Loucy (cell line): ENCODE measurements at regions not wholly inside any gene's neighbourhood (a gene's known extent, or its start where the extent isn't known, plus 50 kb on each side); places are given as distances from the start of the nearest gene placed in this dataset.
A peak's percentile ranks its signal among the peaks of the same experiment; 100 is the strongest.

Source experiments
- H2AFZ ChIP-seq: fragments of 200-600 bp; sonication (generic); 2 replicates; pipeline ENCODE4 v1.6.0; 2016; ENCODE audit warnings: antibody characterized with exemption, mild to moderate bottlenecking, low read length, moderate library complexity
- H3F3A ChIP-seq: fragments of 200-600 bp; 2 replicates; pipeline ENCODE4 v1.6.0; 2016; ENCODE audit warnings: antibody characterized with exemption, low read depth, mild to moderate bottlenecking
- H3K27me3 ChIP-seq: fragments of 200-600 bp; sonication (generic); 2 replicates; pipeline ENCODE4 v1.6.1; 2014; ENCODE audit warnings: low read length, mild to moderate bottlenecking; ENCODE audit not compliant: insufficient read depth, poor library complexity, severe bottlenecking
- H3K36me3 ChIP-seq: fragments of 200-600 bp; sonication (generic); 2 replicates; pipeline ENCODE4 v1.6.1; 2016; ENCODE audit warnings: low read length; ENCODE audit not compliant: insufficient read depth
- H3K4me1 ChIP-seq: fragments of 200-600 bp; sonication (generic); 2 replicates; pipeline ENCODE4 v1.5.1; 2014; ENCODE audit warnings: low read length, mild to moderate bottlenecking; ENCODE audit not compliant: insufficient read depth, poor library complexity, severe bottlenecking
- H3K4me2 ChIP-seq: fragments of 200-600 bp; sonication (generic); 2 replicates; pipeline ENCODE4 v1.6.0; 2014; ENCODE audit warnings: antibody characterized with exemption, low read length, low read depth, mild to moderate bottlenecking; ENCODE audit not compliant: poor library complexity, severe bottlenecking
- H3K4me3 ChIP-seq: fragments of 200-600 bp; sonication (generic); 2 replicates; pipeline ENCODE4 v1.5.1; 2014; ENCODE audit warnings: low read length, mild to moderate bottlenecking, mixed read lengths; ENCODE audit not compliant: poor library complexity, severe bottlenecking
- H3K79me2 ChIP-seq: fragments of 200-600 bp; sonication (generic); 2 replicates; pipeline ENCODE4 v1.6.1; 2014; ENCODE audit warnings: low read length; ENCODE audit not compliant: insufficient read depth
- H3K9ac ChIP-seq: fragments of 200-600 bp; sonication (generic); 2 replicates; pipeline ENCODE4 v1.6.0; 2014; ENCODE audit warnings: mild to moderate bottlenecking, low read depth, low read length, moderate library complexity; ENCODE audit not compliant: poor library complexity, severe bottlenecking
- H3K9me2 ChIP-seq: fragments of 200-600 bp; sonication (generic); replicated peaks from 2 replicates; pipeline ENCODE4 v1.6.1; 2016; ENCODE audit warnings: low read depth, low read length, mixed read lengths
- H3K9me3 ChIP-seq: fragments of 200-600 bp; sonication (generic); 2 replicates; pipeline ENCODE4 v1.6.1; 2014; ENCODE audit warnings: mild to moderate bottlenecking, antibody characterized with exemption, low read length, low read depth; ENCODE audit not compliant: insufficient read depth
- H4K20me1 ChIP-seq: fragments of 200-600 bp; sonication (generic); 2 replicates; pipeline ENCODE4 v1.6.0; 2014; ENCODE audit warnings: antibody characterized with exemption, low read length, mild to moderate bottlenecking; ENCODE audit not compliant: insufficient read depth, poor library complexity, severe bottlenecking
- EZH2phosphoT487 ChIP-seq: fragments of 200-600 bp; IDR thresholded peaks from 2 replicates; pipeline ENCODE4 v1.6.1; 2018; ENCODE audit warnings: antibody characterized with exemption, mild to moderate bottlenecking, moderate library complexity, borderline replicate concordance
- TF ChIP-seq, protein P1 (sequence below): fragments of 200-600 bp; sonication (generic); conservative IDR thresholded peaks from 2 replicates; pipeline ENCODE4 v1.5.1; 2014; ENCODE audit warnings: mild to moderate bottlenecking, antibody characterized with exemption, low read length

- Histone ChIP-seq H3K36me3 (no peaks in the 10 kb centered on the region), H3K79me2 (no peaks in the 10 kb centered on the region), H3K9me2 (no peaks in the 10 kb centered on the region), H3K27me3 (no peaks in the 10 kb centered on the region), H3K4me3 (peak overlapping the region; percentile 47), H3K9ac (no peak overlapping the region), H3F3A (no peaks in the 10 kb centered on the region), H3K4me1 (no peaks in the 10 kb centered on the region), H2AFZ (peak overlapping the region; percentile 65), H4K20me1 (no peaks in the 10 kb centered on the region), H3K9me3 (no peaks in the 10 kb centered on the region), H3K4me2 (peak overlapping the region; percentile 48)
- TF ChIP-seq, protein P1, sequence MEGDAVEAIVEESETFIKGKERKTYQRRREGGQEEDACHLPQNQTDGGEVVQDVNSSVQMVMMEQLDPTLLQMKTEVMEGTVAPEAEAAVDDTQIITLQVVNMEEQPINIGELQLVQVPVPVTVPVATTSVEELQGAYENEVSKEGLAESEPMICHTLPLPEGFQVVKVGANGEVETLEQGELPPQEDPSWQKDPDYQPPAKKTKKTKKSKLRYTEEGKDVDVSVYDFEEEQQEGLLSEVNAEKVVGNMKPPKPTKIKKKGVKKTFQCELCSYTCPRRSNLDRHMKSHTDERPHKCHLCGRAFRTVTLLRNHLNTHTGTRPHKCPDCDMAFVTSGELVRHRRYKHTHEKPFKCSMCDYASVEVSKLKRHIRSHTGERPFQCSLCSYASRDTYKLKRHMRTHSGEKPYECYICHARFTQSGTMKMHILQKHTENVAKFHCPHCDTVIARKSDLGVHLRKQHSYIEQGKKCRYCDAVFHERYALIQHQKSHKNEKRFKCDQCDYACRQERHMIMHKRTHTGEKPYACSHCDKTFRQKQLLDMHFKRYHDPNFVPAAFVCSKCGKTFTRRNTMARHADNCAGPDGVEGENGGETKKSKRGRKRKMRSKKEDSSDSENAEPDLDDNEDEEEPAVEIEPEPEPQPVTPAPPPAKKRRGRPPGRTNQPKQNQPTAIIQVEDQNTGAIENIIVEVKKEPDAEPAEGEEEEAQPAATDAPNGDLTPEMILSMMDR: no peak
- TF ChIP-seq EZH2phosphoT487: no peak
These were observed 159.8 kb downstream of the KIF20B start for GRCh38 chr10:89861199-89861573.

DNA sequence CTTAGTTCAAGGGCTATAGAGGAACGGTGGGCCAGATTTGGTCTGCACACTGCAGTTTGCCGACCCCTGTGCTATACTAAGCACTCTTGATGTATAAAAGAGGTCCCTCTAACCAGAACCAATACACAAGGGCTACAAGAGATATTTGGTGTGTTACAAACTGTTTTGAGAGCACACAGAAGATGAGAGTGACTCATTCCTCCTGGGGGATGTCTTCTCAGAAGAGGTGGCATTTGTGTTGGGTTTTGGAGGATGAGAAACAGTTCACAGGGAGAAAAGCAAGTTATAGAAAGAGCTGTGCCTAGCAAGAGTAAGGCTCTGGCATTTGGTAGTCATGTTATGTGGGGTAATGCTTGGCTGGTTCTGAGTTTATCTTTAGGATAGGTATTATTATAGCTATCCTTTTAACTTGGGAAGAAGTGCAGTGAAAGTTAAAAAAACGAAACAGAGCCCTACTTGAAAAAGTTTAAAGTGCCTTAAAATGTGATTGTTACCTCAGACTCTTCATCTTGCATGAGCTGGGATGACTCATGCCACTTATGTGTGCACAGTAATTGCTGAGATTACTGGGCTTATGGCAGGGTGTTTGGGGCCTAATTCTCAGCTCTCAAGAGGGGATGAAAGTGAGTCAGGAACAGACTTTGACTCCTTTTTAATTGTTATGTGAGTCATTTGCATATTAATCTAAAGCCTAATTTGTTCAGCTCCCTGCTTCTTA, 160.4 kb downstream of the KIF20B start:
- TF ChIP-seq, protein P1: no peak
- no peak for TF ChIP-seq EZH2phosphoT487

GRCh38 chr10:89867964-89868363, 166.6 kb downstream of the KIF20B start:
- Histone ChIP-seq H3K9ac (no peak overlapping the region), H3K9me2 (no peaks in the 10 kb centered on the region), H4K20me1 (no peaks in the 10 kb centered on the region), H3K4me3 (no peak overlapping the region), H3F3A (no peaks in the 10 kb centered on the region), H3K79me2 (no peaks in the 10 kb centered on the region), H3K4me1 (no peaks in the 10 kb centered on the region), H3K9me3 (no peaks in the 10 kb centered on the region), H2AFZ (no peak overlapping the region), H3K4me2 (no peak overlapping the region), H3K27me3 (no peaks in the 10 kb centered on the region), H3K36me3 (no peaks in the 10 kb centered on the region)
- no peak for TF ChIP-seq EZH2phosphoT487
- TF ChIP-seq, protein P1: no peak

More for the DNA sequence above, 160.4 kb downstream of the KIF20B start:
- Histone ChIP-seq H3K4me1 (no peaks in the 10 kb centered on the region), H3K27me3 (no peaks in the 10 kb centered on the region), H3K9me2 (no peaks in the 10 kb centered on the region), H2AFZ (0 out of 2 replicates have a peak overlapping the region, but pooled peaks have one; percentile 59), H3F3A (no peaks in the 10 kb centered on the region), H4K20me1 (no peaks in the 10 kb centered on the region), H3K4me3 (no peak overlapping the region), H3K9ac (no peak overlapping the region), H3K79me2 (no peaks in the 10 kb centered on the region), H3K4me2 (no peak overlapping the region), H3K36me3 (no peaks in the 10 kb centered on the region), H3K9me3 (no peaks in the 10 kb centered on the region)
